ENCODE measurements at regions not wholly inside any gene's neighbourhood (a gene's known extent, or its start where the extent isn't known, plus 50 kb on each side); places are given as distances from the start of the nearest gene placed in this dataset.

DNA sequence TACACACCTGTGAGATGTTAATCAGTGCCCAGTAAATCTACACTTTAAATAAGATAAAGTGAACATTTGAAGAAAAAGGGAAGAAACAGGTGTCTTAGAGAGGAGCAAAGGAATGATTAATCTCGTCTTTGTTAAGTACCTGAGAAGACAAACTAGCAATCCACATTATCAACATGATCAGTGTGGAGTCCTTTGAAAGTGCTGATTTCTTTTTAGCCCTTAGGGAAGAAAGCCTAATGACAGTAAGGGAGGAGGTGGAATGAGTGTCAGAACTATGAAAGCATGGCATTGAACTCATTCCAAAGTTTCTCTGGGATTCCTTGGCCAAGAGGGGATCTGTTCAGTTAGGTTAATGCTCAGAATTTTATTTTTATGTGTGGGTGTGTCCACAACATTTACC, 1109.0 kb upstream of the ACO1 start:
- TF ChIP-seq, protein P1, sequence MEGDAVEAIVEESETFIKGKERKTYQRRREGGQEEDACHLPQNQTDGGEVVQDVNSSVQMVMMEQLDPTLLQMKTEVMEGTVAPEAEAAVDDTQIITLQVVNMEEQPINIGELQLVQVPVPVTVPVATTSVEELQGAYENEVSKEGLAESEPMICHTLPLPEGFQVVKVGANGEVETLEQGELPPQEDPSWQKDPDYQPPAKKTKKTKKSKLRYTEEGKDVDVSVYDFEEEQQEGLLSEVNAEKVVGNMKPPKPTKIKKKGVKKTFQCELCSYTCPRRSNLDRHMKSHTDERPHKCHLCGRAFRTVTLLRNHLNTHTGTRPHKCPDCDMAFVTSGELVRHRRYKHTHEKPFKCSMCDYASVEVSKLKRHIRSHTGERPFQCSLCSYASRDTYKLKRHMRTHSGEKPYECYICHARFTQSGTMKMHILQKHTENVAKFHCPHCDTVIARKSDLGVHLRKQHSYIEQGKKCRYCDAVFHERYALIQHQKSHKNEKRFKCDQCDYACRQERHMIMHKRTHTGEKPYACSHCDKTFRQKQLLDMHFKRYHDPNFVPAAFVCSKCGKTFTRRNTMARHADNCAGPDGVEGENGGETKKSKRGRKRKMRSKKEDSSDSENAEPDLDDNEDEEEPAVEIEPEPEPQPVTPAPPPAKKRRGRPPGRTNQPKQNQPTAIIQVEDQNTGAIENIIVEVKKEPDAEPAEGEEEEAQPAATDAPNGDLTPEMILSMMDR (IDR thresholded peaks at IDR 0.05), result no peak
- Histone ChIP-seq H3K9me3 (no peaks in the 10 kb centered on the region), H3K36me3 (no peaks in the 10 kb centered on the region), H3K27me3 (no peaks in the 10 kb centered on the region), H3K4me1 (no peaks in the 10 kb centered on the region), H3K4me3 (no peak overlapping the region), H3K9ac (ENCODE audit: low read depth in 2 of 2, low read length in 2 of 2) (no peak overlapping the region), H3K27ac (no peak overlapping the region)
- DNase-seq, result no peak
- intact Hi-C loops (cut with DNase I), result no loop called here

DNA sequence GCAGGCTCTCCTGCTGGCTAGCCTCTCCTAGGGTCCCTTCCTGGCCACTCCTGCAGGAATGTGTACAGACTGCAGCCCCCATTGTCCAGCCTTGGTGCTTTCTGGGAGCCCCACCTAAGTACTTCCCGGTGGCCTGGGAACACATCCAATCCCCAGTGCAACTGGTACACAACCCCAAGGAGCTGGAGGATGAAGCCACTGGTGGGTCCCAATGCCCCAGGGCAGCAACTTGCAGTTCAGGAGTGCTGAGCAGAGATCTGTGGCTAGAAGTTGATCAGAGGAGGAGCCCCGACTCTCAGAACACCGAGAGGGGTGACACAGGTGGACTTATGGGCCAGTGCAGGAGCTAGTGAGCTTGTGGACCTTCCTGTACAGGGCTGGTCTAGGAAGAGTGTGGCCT, 1093.7 kb upstream of the ACO1 start:
- TF ChIP-seq, protein P1 (IDR thresholded peaks at IDR 0.05), result no peak
- no peak for DNase-seq
- intact Hi-C loops (cut with DNase I), result no loop called here
- Histone ChIP-seq H3K9me3 (no peaks in the 10 kb centered on the region), H3K27ac (no peak overlapping the region), H3K4me3 (no peak overlapping the region), H3K4me1 (no peaks in the 10 kb centered on the region), H3K36me3 (no peaks in the 10 kb centered on the region), H3K27me3 (no peaks in the 10 kb centered on the region), H3K9ac (ENCODE audit: low read depth in 2 of 2, low read length in 2 of 2) (no peak overlapping the region)

DNA sequence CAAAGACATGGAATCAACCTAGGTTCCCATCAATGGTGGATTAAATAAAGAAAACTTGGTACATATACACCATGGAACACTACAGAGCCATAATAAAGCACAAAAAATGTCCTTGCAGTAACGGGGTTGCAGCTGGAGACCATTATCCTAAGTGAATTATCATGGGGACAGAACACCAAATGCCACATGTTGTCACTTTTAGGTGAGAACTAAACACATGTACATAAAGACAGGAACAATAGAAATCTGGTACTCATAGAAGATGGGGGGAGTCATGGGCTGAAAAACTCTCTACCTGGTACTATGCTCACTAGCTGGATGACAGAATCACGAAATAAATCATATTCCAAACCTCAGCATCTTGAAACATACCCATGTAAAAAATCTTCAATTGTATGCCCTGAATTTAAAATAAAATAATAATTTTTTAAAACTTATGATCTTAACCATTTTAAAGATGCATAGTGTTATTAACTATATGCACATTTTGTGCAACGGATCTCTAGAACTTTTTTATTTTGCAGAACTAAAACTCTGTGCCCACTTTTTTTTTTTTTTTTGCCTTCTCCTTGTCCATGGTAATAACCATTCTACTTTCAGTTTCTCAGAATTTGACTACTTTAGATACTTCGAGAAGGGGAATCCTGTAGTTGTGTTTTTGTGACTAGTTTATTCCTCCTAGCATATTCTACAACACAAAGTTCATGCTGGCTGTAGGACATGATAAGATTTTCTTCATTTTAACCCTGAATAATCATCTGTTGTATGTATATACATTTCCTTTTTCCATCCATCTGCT, 1081.6 kb upstream of the ACO1 start:
- H3K27me3 ChIP-seq, result no peaks in the 10 kb centered on the region
- TF ChIP-seq, protein P1 (IDR thresholded peaks at IDR 0.05), result no peak
- no peak for DNase-seq
- H3K27ac ChIP-seq, result no peak overlapping the region
- H3K4me1 ChIP-seq, result no peaks in the 10 kb centered on the region
- no peaks in the 10 kb centered on the region for H3K9me3 ChIP-seq
- no peak overlapping the region for H3K4me3 ChIP-seq
- intact Hi-C loops (cut with DNase I), result no loop called here
- H3K9ac ChIP-seq (ENCODE audit: low read depth in 2 of 2, low read length in 2 of 2), result no peak overlapping the region
- H3K36me3 ChIP-seq, result no peaks in the 10 kb centered on the region

DNA sequence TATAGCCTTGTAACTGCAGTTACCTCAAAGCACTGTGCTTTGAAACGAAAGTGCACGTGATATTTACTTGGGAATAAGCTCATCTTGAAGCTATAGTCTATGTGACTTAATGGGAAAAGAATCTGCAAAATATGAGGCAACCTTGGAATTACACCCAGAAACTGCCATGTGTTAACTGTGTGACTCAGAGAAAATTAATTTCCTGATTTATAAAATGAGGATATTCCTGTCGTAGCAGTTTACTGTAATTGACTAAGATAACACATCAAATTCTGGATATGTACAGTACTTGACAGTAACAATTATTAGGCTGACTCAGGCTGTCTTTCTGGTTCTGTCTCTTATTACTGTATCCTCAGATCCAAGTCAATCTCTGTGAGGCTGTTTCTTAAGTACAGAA, 1079.9 kb upstream of the ACO1 start:
- intact Hi-C loops (cut with DNase I), result no loop called here
- Histone ChIP-seq H3K4me1 (no peaks in the 10 kb centered on the region), H3K36me3 (no peaks in the 10 kb centered on the region), H3K27me3 (no peaks in the 10 kb centered on the region), H3K9me3 (no peaks in the 10 kb centered on the region), H3K27ac (no peak overlapping the region), H3K4me3 (no peak overlapping the region), H3K9ac (ENCODE audit: low read depth in 2 of 2, low read length in 2 of 2) (no peak overlapping the region)
- TF ChIP-seq, protein P1 (IDR thresholded peaks at IDR 0.05), result no peak
- DNase-seq, result no peak

DNA sequence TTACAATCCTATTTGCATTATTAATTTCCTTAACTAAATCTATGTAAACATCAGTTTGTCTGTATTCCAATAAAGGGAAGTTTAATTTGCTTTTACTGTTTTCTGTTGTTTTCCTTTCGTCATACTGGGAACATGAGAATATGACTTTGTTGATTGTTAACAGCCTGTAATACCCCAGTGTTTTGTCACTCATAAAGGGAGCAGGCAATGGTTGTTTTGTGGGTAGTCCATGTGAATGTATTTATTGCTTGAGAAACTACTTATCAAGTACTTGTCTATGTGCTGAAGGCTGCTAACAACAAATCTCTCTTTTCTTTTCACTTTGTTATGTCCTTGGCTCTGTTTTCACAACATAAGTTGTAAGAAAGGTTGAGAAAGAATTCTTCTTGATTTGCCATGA, 1070.2 kb upstream of the ACO1 start:
- H3K4me3 ChIP-seq, result no peak overlapping the region
- H3K9me3 ChIP-seq, result no peaks in the 10 kb centered on the region
- H3K4me1 ChIP-seq, result no peaks in the 10 kb centered on the region
- H3K9ac ChIP-seq (ENCODE audit: low read depth in 2 of 2, low read length in 2 of 2), result no peak overlapping the region
- TF ChIP-seq, protein P1 (IDR thresholded peaks at IDR 0.05), result no peak
- H3K27ac ChIP-seq, result no peak overlapping the region
- no peaks in the 10 kb centered on the region for H3K27me3 ChIP-seq
- DNase-seq, result no peak
- H3K36me3 ChIP-seq, result no peaks in the 10 kb centered on the region
- intact Hi-C loops (cut with DNase I), result no loop called here
